Amniotic stem cell (primary cell): ENCODE measurements at regions not wholly inside any gene's neighbourhood (a gene's known extent, or its start where the extent isn't known, plus 50 kb on each side); places are given as distances from the start of the nearest gene placed in this dataset.

ENCODE experiments used
- DNase-seq: peaks from one replicate; lab custom pipeline; 2025; lab: John Stamatoyannopoulos, UW

DNA sequence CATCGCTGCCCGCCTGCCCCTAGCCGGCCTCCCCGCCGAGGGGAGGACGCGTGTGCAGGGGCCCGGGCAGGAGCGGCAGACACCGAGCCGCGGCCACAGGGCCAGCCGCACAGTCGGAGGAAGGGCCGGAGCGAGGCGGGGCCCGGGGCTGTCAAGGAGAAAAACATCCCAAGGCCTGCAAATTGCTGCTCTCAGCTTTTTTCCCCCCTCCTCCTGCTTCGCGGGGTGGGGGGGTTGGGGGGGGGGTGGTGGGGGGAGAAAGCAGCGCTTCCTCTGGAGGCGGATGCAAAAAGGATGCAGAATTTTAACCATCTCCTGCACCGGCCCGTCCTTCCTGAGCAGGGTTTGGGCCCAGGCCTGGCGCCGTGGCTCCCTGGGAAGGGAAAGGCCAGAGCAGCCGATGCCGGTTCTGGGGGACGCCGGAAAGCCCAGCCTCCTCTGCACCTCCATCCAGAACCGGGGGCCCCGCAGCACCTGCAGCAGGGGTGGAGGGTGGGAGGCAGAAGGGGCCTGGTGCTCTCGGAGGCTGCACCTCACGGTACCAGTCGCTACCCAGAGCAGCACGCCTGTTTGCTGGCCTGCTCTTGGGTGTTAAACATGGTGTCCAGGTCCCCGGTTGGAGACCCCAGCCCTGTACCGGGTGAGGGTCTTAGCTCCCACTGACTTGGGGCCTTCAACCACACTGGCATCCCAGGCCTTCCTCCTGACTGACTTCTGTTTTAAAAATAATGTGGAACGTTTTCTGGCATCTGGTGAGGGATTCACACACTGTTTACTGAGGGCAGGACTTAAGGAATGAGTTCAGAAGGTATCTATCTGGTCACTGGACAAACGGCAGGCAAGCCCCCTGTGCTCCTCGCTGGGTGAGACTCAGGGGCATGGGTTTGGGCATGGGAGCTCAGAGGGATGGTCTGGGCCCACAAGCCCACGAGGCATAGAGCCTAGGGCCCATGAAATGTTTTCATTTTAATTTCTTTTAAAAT is 77.4 kb upstream of the WNT7B start:
- DNase-seq, result no peak

DNA sequence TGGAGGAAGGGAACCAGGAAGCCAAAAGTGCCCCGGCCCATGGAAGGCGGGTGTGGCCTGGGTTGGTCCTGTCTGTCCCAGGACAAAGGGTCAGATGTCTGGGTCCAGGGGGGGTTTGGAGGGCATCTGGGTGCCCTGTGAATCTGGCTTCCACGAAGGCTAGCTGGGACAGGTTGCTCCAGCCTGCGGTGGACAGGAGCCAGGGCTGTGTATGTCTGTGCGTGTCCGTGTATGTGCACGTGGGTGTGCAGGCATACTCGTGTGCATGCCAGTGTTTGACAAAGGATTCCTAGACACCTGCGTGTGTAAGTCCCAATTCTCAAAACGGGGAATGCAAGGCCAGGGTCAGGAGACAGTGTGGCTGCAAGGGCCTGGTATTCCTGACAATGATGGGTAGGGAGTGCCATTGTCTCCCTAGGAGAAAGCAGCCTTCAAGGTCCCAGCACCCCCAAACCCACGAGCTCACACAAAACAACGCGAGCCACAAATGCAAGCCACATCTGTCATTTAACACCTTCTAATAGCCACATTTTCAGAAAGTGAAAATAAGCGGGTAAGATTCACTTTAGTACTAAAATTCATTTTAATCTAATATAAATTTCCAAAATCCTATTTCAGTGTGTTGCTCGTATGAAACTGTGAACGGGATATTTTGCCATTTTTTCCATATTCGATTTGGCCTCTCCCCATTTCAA is 78.4 kb upstream of the WNT7B start:
- DNase-seq, result no peak

DNA sequence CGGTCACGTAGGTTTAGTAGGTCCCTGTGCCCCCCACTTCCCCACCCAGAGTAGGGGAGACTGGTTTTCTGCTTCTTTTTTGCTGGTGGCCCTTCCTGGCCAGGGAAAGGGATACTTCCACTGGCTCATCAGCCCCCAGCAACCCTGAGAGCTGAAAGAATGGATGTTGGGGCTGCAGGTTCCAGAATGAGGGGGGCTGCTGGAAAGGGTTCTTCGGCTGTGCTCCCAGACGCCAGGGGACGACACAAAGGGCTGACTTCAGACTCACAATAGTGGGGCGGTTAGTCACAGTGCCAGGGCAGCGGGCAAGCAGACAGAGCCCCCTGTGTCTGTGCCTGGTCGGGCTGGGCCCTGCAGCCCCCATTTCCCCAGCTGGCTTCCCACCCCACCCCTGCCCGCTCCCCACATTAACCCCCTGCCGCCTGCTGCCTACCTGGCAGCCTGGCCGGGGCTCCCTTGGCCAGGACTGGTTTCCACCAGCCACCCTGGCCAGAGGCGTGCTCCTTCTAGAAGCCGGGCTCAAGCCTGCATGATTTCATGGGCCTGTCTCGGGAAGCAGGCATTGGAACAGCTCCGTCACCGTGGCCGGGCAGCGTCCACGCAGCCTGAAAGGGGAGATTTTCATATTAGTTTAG is 79.1 kb upstream of the WNT7B start:
- no peak for DNase-seq

DNA sequence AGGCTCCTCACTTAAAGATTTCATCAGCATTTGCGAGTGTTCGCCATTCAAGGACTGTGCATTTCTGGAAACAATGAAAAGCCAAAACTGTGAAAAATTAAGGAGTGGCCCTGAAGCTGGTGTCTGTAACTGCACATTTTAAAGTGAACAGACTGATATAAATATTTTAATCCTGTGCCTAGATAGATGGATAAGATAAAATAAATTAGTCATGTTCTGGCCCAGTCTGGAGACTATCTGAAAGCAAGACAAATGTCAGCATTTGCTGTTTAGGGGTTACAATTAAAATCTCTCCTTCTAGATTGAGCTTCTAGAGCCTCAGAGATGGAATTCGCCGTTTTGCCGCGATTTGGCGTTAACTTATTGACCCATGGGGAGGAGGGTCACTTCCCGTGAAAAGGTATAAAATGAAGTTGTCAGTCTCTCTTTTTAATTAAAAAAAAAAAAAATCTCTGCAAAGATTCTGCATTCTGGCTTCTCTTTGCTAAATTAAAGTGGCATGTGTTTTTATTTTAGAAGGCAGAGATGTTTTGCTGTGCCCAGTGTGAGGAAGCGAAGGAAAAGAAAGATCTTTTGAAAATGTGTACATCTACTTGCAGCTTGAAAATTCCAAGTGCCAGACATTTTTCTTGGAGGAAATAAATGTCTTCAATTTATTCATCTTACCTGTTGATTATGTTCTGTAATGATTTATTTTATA is 79.7 kb upstream of the WNT7B start:
- no peak for DNase-seq

DNA sequence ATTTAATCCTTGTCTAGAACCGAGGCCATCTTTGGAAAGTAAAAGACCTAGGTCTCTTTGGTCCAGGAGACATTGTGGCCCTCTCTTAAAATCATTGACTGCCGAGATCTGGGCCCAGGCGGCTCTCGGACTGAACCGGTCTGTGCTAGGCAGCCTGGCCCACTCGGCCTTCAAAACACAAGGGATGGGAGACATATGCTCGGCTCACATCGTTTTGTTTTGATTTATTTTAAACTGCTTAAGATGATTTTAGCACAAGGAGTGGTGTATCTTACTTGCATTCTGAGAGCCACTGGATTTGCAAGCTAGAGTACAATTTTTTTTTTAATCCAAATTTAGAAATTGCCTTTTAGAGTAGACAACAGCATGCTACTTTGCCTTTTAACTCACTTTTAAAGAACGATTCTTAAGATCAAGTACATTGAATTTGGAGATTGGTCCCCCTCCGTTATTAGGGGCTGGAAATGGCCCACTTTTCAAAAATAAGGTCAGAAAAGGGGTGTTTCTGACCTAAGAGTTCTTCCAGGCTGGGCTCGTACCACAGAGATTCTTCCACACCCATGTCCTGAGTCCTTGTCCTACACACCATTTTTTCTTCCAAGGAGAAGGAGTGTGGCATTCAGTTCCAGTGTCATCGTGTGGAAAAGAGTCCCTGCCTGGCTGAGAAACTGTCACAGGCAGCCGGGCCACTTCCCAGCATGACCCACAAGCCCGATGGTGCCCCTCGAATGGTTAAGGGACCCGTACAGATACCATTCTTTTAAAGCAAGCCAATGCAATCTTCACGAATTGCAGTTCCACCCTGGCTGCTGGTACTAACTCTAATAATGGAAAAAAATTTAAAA is 80.5 kb upstream of the WNT7B start:
- no peak for DNase-seq

DNA sequence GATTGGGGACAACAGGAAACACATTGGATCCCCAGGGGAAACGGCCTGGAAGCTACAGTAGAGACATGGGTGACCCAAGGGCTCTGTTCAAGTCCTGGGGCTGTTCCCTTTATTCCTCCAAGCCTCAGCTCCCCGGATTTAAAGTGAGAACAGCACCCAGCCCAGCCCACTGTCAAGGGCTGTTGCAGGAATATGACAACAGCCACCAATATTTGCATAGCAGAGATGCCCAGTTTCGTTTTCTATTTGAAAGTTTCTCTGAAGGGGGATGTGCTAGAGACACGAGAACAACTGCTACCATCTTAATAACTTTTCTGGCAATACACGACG is 81.1 kb upstream of the WNT7B start:
- no peak for DNase-seq

DNA sequence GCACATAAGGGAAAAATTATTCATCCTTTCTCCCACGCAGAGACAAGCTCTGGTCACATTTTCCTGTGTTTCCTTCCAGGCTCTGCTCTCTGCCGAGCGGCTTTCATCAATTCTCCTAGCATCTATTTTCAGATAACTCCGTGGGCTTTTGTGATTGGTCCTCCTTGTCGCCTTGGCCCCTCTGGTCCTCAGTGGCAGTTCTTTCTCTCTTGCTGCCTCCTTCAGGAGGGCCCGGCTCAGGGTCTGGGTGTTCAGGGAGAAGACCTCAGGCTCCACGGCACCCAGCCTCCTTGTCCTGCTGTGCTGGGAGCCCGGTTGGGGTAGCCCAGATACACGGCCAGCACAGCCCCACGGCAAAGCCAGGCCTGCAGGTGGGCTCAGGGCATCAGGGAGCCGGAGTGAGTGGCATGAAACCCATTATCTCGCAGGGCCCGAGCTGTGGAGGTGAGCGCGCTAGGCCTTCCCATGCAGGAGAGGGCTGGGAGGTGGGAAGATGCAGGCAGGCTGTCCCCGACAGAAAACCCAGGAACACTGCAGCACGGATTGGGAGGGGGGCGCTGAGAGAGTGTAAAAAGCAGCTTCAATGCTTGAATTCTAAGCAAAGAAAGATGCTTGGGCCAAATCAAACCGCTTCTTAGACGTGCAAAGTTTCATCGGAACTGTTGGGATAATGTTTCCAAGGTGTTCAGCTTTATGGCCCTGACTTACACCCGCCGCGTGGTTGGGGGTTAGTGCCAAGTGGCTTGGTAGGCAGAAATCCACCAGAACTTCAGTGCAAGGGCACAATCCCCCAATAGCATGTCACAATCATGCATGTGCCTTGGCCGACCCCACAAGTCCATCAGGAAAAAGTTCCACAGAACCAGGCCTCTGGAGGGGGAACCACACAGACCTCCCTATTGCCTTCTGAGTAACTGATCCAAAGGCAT is 81.9 kb upstream of the WNT7B start:
- no peak for DNase-seq

DNA sequence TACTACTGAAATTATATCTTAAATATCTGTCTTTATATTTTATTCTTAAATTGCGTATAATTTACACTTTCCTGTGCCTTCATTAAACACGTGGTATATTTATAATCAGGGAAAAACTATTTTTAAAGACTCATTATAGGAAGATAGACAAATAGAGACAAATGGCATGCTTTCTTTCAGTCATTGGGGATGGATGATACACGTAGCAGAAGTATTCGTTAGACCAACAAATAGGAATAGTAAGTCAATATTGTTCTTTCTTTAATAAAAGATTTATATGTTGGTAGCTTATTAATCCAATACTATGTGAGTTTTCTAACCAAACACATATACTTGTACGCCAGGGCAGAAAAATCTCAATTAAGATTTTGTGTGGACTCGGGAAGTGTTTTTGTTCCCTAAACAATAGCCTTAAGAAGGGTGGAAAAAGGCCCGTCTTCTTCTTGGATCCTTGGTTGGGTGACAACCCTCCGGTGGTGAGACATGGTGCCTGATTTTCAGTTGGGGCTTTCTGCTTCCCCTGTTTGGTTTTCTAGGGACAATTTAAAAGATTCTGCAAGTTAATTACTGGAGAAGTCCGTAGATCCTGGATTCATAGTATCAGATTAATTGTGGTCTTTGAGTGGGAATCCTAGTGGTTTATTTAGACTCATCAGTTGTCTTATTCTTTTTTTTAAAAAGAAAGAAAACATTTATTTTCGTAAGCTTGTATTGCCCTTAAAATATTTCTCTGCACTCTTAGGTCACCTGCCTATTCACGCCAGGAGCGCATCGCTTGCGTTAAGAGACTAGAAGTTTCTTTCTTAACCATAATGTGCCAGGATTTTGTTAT is 83.5 kb upstream of the WNT7B start:
- DNase-seq, result no peak

DNA sequence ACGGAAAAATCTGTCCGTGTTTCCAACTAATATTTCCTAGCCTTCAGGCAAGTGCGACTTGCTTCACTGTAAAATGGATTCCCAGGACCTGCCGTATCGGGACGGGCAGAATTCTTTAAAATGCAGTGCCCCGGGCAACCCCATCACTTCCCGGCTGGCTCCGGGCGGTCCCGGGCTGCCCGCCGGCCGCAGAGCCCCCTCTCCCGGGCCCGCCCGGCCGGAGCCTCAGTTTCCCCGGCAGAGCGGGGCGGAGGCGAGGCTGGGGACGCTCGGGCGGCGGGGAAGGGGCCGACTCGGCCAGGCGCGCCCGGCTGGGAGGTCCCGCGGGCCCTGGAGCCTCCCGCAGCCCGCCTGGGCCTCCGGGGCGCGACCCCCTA is 84.2 kb upstream of the WNT7B start:
- no peak for DNase-seq

DNA sequence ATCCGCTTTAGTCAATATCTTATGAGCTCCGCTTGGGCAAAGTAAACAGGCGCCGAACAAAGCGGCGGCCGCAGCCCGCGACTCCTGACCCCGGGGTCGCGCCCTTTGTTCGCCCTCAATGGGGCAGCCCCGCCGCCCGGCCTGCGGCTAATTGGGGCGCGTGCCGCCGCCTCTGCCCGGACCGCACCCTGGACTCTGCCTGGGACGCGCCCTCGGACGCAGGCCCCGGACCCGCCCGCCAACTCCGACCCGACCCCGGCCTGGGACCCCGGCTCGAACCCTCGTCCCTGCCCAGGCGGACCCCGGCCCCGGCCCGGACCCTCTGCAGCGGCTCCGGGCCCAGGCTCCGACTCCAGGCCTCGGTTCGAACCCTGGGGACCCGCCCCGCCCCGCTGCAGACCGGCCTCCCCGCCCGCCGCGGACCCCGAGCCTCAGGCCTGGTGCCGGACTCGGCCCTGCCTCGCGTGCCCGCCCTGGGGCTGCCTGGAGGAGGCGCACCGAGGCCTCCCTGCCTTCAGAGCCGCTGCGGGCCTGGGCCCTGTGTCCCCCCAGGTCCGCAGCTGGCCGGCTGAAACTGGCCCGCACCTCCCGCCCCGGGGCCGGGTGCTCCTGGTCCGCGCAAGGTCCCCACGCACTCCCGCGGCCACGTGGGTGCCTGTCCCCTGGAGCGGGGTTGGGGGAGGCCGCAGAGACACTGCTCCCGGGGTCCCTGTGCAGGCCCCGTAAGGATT is 84.7 kb upstream of the WNT7B start:
- DNase-seq, result no peak

DNA sequence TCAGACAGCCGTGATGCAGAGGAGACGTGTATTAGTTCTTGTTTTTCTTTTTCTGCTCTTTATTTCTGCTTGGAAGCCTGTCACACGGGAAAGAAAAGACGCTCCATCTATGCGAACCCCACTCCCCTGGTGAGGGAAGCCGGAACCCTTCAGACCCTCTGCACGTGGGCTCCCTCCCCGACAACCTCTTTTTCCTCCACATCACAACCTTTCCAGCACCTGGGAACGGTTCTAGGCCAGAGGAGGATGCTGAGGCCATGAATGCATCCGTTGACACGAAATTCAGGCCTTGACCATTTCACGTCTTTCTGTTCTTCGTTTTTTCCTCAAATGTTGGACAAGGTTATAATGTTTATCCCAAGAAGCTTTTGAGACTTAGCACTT is 85.3 kb upstream of the WNT7B start:
- no peak for DNase-seq

DNA sequence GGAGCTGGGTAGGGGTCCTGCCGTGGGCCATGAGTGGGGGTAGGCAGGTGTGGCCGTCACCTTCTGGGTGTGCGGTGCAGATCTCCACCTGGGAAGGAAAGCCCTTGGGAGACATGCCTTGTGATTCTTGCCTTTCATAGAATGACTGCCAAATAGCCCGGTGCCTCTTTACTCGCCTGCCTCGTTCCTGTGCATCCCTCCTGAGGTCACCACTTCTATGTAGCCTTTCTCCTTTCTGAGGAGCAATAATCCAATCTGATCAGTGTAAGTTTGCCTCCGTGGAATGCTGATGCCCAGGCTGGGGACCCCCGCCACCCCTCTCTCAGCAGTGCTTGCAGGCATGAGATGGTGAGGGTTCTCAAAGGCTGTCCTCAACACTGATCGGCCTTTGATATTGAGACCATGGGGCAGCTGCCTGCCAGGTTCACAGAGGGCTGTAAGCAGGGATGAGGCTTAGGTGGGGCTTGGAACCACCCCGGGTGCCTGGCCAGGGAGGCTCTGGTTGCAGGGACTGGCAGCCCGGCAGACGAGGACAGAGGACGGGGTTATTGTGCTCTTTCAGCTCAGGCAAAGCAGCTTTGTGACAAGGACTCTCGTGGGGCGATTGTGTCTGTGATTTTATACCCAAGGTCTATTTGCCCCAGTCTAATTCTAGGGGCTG is 86.1 kb upstream of the WNT7B start:
- DNase-seq, result no peak

DNA sequence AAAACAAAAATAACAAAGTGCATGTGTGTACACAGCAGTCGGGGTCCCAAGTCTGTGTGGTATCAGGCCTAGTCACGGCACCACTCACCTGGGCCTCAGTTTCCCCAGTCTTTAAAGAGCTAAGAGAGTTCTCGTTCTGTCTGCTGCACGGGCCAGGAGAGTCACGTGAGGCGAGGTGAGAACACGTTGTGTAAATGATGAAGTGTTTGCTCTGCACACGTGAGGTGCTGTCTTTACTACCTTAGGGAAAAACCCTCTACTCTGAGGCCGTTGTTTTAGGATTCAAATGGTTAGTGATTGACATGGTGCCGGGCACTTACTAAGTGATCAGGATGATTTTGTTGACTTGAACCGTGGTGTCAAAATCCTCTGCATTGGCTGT is 86.5 kb upstream of the PPARA start:
- no peak for DNase-seq

DNA sequence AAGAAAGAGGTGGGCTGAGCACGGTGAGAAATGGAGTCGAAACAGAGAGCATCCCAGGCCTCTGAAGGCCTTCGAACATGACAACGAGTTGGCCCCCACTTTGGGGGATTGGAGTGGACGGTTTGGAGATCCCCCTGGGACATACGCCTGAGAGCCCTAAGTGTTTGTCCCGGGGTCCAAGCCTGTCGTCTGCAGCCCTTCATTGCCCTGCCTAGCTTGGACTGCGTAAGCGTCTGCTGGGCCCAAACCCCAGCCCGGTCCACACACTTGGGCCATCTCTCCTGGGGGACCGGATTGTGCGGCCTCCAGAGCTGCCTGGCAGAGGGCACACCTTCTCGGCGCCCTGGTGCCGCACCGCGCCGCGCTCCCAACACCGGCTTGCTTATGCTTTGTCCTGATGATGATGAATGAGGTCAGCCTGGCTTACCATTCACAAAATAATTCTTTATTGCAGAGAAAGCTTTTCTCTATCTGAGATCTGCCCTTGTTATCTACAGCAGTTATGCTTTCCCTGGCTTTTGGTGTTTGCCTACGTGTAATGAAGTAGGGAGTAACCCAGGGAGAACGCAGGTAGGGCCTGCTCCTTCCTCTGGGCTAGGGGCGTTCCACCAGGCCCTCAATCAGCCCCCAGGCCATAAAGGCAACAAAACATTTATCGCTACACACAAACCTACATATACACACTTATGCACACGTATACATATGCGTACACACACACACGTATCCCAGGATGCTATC is 85.9 kb upstream of the PPARA start:
- DNase-seq, result no peak

DNA sequence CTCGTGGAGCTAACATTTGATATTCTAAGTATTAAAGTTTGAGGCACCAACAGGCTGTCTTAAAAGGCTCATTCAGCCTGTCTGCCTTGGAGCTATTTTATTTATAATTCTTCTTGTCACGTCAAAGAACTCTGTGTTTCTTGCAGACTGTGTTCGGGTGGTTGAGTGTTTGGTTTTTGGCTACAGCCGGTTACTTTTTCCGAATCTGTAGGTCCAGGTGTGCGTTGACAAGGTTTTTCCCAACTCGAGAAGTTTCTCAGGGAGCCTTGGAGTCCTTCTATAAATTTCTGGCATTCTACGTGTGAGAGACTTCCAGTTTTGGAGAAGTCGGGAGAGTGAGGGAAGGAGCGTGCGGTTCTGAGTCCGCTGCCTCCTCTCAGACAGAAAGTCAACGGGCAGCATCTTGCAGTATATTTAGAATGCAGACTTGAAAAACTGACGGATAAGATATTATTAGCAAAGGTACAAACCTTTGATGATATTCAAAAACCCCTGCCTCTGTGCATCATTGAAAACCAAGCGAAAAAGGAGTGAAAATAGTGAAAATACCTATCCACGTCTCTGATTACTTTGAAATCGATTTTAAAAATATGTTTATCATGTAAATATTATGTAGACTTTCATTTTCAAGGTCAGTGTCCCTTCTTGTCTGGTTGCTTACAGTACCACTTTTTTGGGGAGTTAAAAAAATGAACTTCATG is 85.2 kb upstream of the PPARA start:
- no peak for DNase-seq

DNA sequence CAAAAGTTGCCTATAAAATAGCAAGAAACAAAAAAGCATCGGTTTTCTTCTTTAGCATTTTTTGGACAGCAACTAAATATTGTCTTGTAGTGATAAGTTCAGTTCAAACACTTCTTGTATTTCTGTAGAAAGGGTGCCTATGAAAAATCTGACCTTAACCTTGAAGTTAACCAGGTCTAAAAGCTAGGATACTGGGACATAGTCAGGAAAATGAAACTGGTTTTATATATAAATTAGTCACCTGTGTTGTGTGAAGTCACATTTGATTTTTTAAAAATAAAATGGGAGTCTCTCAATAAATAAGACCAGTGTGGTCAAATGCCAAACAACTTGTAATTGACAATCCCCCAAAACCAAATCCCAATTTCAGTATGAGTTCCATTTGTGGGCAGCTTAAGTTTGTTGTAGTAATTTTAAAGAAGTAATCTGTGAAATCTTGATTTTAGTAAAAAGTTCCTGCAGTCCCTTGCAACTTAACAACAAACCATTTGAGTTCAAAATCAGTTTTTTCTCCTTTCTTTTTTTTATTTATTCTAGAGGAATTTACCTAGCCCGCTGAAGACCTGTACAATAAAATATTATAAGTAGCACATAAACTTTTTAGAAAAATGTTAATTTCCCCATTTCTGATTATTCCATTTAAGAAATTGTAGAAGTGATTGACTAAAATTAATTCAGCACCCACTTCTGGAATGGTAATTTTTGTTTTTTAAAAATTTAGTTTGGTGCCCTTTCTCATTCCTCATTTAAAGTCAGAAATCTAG is 84.5 kb upstream of the PPARA start:
- DNase-seq, result no peak
